Breast epithelium (tissue), 4 donors: ENCODE measurements at regions not wholly inside any gene's neighbourhood (a gene's known extent, or its start where the extent isn't known, plus 50 kb on each side); places are given as distances from the start of the nearest gene placed in this dataset.

Source experiments
- DNase-seq, 2 donors: peaks; one replicate each; pipeline ENCODE4 v3.0.0-alpha.2; 2019; ENCODE audit warnings: low spot score in 2 of 2
- H3K27ac ChIP-seq, 2 donors: fragments of 200-600 bp; sonication (generic) in 1 of 2; one replicate each; pipeline ENCODE4 v1.5.1; 2016 to 2019; ENCODE audit warnings: mild to moderate bottlenecking in 1 of 2
- H3K27me3 ChIP-seq, 2 donors: fragments of 200-600 bp; sonication (generic) in 1 of 2; one replicate each; pipeline versions ENCODE4 v1.5.1 to v1.6.0; 2017 to 2019; ENCODE audit warnings: control low read depth in 1 of 2, mild to moderate bottlenecking in 1 of 2
- H3K36me3 ChIP-seq: fragments of 200-600 bp; one replicate; pipeline ENCODE4 v1.5.1; 2019
- H3K4me1 ChIP-seq, 2 donors: fragments of 200-600 bp; sonication (generic); one replicate each; pipeline ENCODE4 v1.5.1; 2016 to 2019; ENCODE audit warnings: control low read depth in 1 of 2
- H3K4me3 ChIP-seq, 3 donors: fragments of 200-600 bp; sonication (generic); 1 replicate in 2 of 3; 2 replicates in 1 of 3; pipeline ENCODE4 v1.5.1; 2016 to 2019; ENCODE audit warnings: mild to moderate bottlenecking in 3 of 3, moderate library complexity in 2 of 3
- H3K9me3 ChIP-seq, 2 donors: fragments of 200-600 bp; sonication (generic) in 1 of 2; one replicate each; pipeline ENCODE4 v1.5.1; 2016 to 2019; ENCODE audit warnings: control low read depth in 1 of 2
- CTCF ChIP-seq, 3 donors: fragments of 450-650 bp; IDR thresholded peaks; one replicate each; pipeline ENCODE4 v1.5.1; 2016 to 2017; ENCODE audit warnings: antibody characterized with exemption in 3 of 3, mild to moderate bottlenecking in 3 of 3, moderate library complexity in 3 of 3
- POLR2A ChIP-seq: fragments of 450-650 bp; IDR thresholded peaks from one replicate; pipeline ENCODE4 v1.6.1; 2016; ENCODE audit warnings: antibody characterized with exemption, mild to moderate bottlenecking, moderate library complexity
- POLR2AphosphoS5 ChIP-seq, 3 donors: sonication (generic); formaldehyde crosslinking; IDR thresholded peaks; one replicate each; pipeline ENCODE4 v1.6.1; 2017; ENCODE audit warnings: antibody characterized with exemption in 3 of 3
- intact Hi-C: fragments of 100-400 bp; cut with DNase I; formaldehyde crosslinking; loops from one replicate; pipeline ENCODE4 v1.15.1; 2023; ENCODE audit warnings: low total_unique reads

- no peak for TF ChIP-seq POLR2AphosphoS5 (IDR thresholded peaks at IDR 0.05)
- no peaks in the 10 kb centered on the region for H3K9me3 ChIP-seq
- H3K27ac ChIP-seq, result no peak overlapping the region
- no peaks in the 10 kb centered on the region for H3K36me3 ChIP-seq
- H3K27me3 ChIP-seq, result no peaks in the 10 kb centered on the region
- no peak overlapping the region for H3K4me3 ChIP-seq
- intact Hi-C loops, result no loop called here
- no peaks in the 10 kb centered on the region for H3K4me1 ChIP-seq
- no peak for DNase-seq
Observed at GRCh38 chr11:24153337-24153736, 343.5 kb upstream of the LUZP2 start.

GRCh38 chr11:24155792-24156191, 341.1 kb upstream of the LUZP2 start:
- H3K4me3 ChIP-seq, result no peak overlapping the region
- H3K36me3 ChIP-seq, result no peaks in the 10 kb centered on the region
- intact Hi-C loops, result no loop called here
- H3K27me3 ChIP-seq, result no peaks in the 10 kb centered on the region
- DNase-seq, result no peak
- TF ChIP-seq POLR2A (no peak), POLR2AphosphoS5 (IDR thresholded peaks at IDR 0.05) (no peak), CTCF (IDR thresholded peaks at IDR 0.05) (no peak)
- H3K4me1 ChIP-seq, result no peaks in the 10 kb centered on the region
- H3K27ac ChIP-seq, result no peak overlapping the region
- H3K9me3 ChIP-seq, result no peaks in the 10 kb centered on the region

- H3K27ac ChIP-seq, result no peak overlapping the region
- no peaks in the 10 kb centered on the region for H3K4me1 ChIP-seq
- no peaks in the 10 kb centered on the region for H3K27me3 ChIP-seq
- no peaks in the 10 kb centered on the region for H3K9me3 ChIP-seq
- no peaks in the 10 kb centered on the region for H3K36me3 ChIP-seq
- TF ChIP-seq POLR2A (no peak), POLR2AphosphoS5 (IDR thresholded peaks at IDR 0.05) (no peak), CTCF (IDR thresholded peaks at IDR 0.05) (no peak)
- H3K4me3 ChIP-seq, result no peak overlapping the region
- intact Hi-C loops, result no loop called here
- DNase-seq, result no peak
Observed at GRCh38 chr11:24157316-24157715, 339.5 kb upstream of the LUZP2 start.

- intact Hi-C loops, result no loop called here
- H3K4me3 ChIP-seq, result no peak overlapping the region
- no peak for DNase-seq
- TF ChIP-seq POLR2AphosphoS5 (IDR thresholded peaks at IDR 0.05) (no peak), CTCF (IDR thresholded peaks at IDR 0.05) (no peak), POLR2A (no peak)
- no peak overlapping the region for H3K27ac ChIP-seq
- no peaks in the 10 kb centered on the region for H3K36me3 ChIP-seq
- H3K4me1 ChIP-seq, result no peaks in the 10 kb centered on the region
- H3K27me3 ChIP-seq, result no peaks in the 10 kb centered on the region
- H3K9me3 ChIP-seq, result no peaks in the 10 kb centered on the region
Observed at GRCh38 chr11:24161587-24161986, 335.3 kb upstream of the LUZP2 start.

GRCh38 chr11:24163146-24163545, 333.7 kb upstream of the LUZP2 start:
- DNase-seq, result no peak
- H3K4me1 ChIP-seq, result no peaks in the 10 kb centered on the region
- H3K4me3 ChIP-seq, result no peak overlapping the region
- H3K36me3 ChIP-seq, result no peaks in the 10 kb centered on the region
- TF ChIP-seq POLR2A, result no peak
- TF ChIP-seq CTCF (IDR thresholded peaks at IDR 0.05), result no peak
- no peak for TF ChIP-seq POLR2AphosphoS5 (IDR thresholded peaks at IDR 0.05)
- intact Hi-C loops, result no loop called here
- H3K27ac ChIP-seq, result no peak overlapping the region
- H3K27me3 ChIP-seq, result no peaks in the 10 kb centered on the region
- no peaks in the 10 kb centered on the region for H3K9me3 ChIP-seq

GRCh38 chr11:24163841-24164240, 333.0 kb upstream of the LUZP2 start:
- Histone ChIP-seq H3K4me3 (no peak overlapping the region), H3K27me3 (no peaks in the 10 kb centered on the region), H3K36me3 (no peaks in the 10 kb centered on the region), H3K9me3 (no peaks in the 10 kb centered on the region), H3K4me1 (no peaks in the 10 kb centered on the region), H3K27ac (no peak overlapping the region)
- intact Hi-C loops, result no loop called here
- no peak for TF ChIP-seq CTCF (IDR thresholded peaks at IDR 0.05)
- no peak for TF ChIP-seq POLR2A
- TF ChIP-seq POLR2AphosphoS5 (IDR thresholded peaks at IDR 0.05), result no peak
- DNase-seq, result no peak
